Calu3 (cell line): ENCODE measurements at regions not wholly inside any gene's neighbourhood (a gene's known extent, or its start where the extent isn't known, plus 50 kb on each side); places are given as distances from the start of the nearest gene placed in this dataset.

Experiments
- BruUV-seq: library from RNA; stranded (reverse); fragments of 400-500 nt; replicated peaks from 2 replicates; lab custom pipeline; 2021; lab: Mats Ljungman, UMichigan
- CTCF ChIA-PET: fragments of 300-600 bp; sonication (Branson Sonifier 250); formaldehyde crosslinking; loops from one replicate; lab custom pipeline; 2022; ENCODE audit warnings: antibody characterized with exemption; lab: Charles Lee
- DNase-seq: peaks from one replicate; pipeline ENCODE4 v3.0.0; 2022
- H3K27ac Mint-ChIP-seq: one replicate; pipeline ENCODE4 v1.8.0; 2022; ENCODE audit warnings: mixed read lengths; ENCODE audit not compliant: unreplicated experiment
- H3K27me3 Mint-ChIP-seq: one replicate; pipeline ENCODE4 v1.8.0; 2022; ENCODE audit warnings: mixed read lengths; ENCODE audit not compliant: unreplicated experiment
- H3K36me3 Mint-ChIP-seq: one replicate; pipeline ENCODE4 v1.8.0; 2022; ENCODE audit warnings: mild to moderate bottlenecking, moderate library complexity, mixed read lengths; ENCODE audit not compliant: insufficient read depth, unreplicated experiment
- H3K4me1 Mint-ChIP-seq: one replicate; pipeline ENCODE4 v1.8.0; 2022; ENCODE audit warnings: mild to moderate bottlenecking, low read depth, mixed read lengths; ENCODE audit not compliant: unreplicated experiment
- H3K4me3 Mint-ChIP-seq: one replicate; pipeline ENCODE4 v1.8.0; 2022; ENCODE audit warnings: mild to moderate bottlenecking, low read depth, moderate library complexity, mixed read lengths; ENCODE audit not compliant: unreplicated experiment
- H3K9me3 Mint-ChIP-seq: one replicate; pipeline ENCODE4 v1.8.0; 2022; ENCODE audit warnings: low read depth, mixed read lengths; ENCODE audit not compliant: unreplicated experiment
- intact Hi-C: fragments of 100-400 bp; cut with micrococcal nuclease; formaldehyde crosslinking; loops from one replicate; pipeline ENCODE4 v1.10.0; 2022; ENCODE audit not compliant: unreplicated experiment
- TF ChIP-seq, protein P1 (sequence below): fragments of 200-600 bp; IDR thresholded peaks from one replicate; pipeline ENCODE4 v1.8.0; 2022; ENCODE audit warnings: antibody characterized with exemption; ENCODE audit not compliant: unreplicated experiment

DNA sequence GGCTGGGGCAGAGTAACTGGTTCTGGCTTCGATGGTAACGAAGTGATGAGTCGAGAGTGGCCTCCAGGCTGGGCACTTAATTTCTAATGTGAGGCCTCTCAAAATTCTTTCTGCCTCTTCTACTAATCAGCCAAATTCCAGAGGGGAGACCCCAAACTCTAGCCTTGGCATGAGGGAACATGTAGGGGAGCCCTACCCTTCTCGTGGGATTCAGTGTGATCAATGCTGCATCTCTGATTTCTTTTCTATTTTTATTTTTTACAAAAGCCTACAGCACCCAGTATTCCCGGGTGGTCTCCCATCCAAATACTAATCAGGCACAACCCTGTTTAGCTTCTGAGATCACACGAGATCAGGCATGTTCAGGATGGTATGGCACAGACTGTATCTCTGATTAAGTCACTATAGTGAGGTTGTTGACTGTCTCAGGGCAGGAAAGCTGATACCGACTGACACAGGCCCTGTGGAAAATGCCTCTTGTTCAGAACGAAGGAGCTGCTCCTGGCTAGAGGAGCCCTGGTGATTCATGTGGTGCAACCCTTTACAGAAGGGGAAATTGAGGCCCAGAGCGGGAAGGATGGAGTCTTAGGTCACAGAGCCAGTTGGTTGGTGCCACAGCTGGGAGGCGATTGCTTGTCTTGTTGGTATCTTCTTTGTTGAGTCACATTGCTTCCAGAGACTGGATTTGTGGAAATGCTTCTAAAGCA, 126.3 kb upstream of the HS6ST1 start:
- Mint-ChIP-seq H3K4me3 (no peak overlapping the region), H3K9me3 (no peaks in the 10 kb centered on the region), H3K4me1 (no peaks in the 10 kb centered on the region), H3K27ac (no peak overlapping the region), H3K36me3 (peaks cover 5% of the 10 kb centered on the region), H3K27me3 (peaks cover 33% of the 10 kb centered on the region)
- no peak for DNase-seq
- CTCF ChIA-PET = no interaction called here
- TF ChIP-seq, protein P1, sequence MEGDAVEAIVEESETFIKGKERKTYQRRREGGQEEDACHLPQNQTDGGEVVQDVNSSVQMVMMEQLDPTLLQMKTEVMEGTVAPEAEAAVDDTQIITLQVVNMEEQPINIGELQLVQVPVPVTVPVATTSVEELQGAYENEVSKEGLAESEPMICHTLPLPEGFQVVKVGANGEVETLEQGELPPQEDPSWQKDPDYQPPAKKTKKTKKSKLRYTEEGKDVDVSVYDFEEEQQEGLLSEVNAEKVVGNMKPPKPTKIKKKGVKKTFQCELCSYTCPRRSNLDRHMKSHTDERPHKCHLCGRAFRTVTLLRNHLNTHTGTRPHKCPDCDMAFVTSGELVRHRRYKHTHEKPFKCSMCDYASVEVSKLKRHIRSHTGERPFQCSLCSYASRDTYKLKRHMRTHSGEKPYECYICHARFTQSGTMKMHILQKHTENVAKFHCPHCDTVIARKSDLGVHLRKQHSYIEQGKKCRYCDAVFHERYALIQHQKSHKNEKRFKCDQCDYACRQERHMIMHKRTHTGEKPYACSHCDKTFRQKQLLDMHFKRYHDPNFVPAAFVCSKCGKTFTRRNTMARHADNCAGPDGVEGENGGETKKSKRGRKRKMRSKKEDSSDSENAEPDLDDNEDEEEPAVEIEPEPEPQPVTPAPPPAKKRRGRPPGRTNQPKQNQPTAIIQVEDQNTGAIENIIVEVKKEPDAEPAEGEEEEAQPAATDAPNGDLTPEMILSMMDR = no peak
- intact Hi-C loops = no loop called here
- no TSS peak for BruUV-seq

DNA sequence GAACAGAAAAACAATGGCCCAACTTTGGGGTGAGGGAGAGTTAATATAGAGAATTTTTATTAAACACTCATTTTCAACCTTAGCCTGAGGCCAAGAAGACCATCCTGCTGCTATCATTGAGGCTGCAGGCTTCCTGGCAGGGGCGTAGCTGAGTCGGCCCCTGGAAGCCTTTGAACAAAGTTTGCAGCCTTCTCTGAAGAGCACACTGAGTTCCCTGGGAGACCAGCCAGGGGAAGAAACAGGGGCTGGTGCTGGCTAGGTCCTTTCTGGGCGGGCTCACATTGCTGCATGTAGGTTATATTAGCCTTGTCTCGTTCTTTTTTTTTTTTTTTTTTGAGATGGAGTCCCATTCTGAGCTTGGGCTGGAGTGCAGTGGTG, 126.8 kb upstream of the HS6ST1 start:
- no peaks in the 10 kb centered on the region for H3K4me1 Mint-ChIP-seq

DNA sequence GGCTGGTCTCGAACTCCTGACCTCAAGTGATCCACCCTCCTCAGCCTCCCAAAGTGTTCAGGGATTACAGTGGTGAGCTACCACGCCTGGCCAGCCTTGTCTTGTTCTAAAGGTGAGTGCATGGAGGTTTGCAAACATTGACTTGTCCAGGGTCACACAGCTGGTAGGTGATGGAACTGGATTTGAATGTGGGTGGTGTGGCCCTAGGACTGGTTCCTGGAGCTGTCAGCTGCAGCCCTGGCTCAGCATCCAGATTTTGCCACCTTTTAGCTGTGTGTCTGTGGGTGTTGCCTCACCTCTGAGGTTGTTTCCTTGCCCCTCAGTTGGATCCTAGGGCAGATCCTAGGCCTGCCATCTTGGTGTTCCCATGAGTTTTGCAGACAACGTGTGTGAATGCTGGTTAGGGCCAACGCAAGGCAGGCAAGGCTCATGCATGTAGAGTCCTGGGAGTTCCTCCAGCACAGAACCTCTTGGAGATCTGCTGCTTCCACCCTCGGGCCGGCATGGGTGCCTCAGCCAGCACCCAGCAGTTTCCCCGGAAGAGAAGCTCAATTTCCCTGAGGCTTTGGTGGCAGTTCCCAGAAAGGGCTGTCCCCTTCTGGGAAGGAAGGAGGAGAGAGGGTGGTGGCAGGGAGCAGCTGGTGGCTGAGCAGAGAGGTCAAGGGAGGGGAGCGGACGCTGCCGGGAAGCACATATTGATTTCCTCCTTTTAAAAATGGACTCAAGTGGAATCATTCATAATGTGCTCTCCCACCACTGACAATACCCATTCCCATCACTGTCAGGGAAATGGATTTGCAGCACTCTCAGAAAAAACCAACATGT, 127.6 kb upstream of the HS6ST1 start:
- DNase-seq = no peak
- H3K4me3 Mint-ChIP-seq = no peak overlapping the region
- H3K27me3 Mint-ChIP-seq = peaks cover 34% of the 10 kb centered on the region
- H3K27ac Mint-ChIP-seq = no peak overlapping the region
- TF ChIP-seq, protein P1 = no peak
- CTCF ChIA-PET = interaction anchor here (0.6 to 1.2 kb wide), 3 partner anchors 13 to 1405 kb away, joined by 3 to 4 read pairs (median 3); no protein-coding TSS in a partner anchor
- intact Hi-C loops = no loop called here
- no TSS peak for BruUV-seq
- H3K36me3 Mint-ChIP-seq = no peaks in the 10 kb centered on the region
- H3K9me3 Mint-ChIP-seq = no peaks in the 10 kb centered on the region
- no peaks in the 10 kb centered on the region for H3K4me1 Mint-ChIP-seq

More for the DNA sequence above, 126.8 kb upstream of the HS6ST1 start:
- H3K27me3 Mint-ChIP-seq = peaks cover 33% of the 10 kb centered on the region
- no peak overlapping the region for H3K27ac Mint-ChIP-seq
- DNase-seq = no peak
- no peak overlapping the region for H3K4me3 Mint-ChIP-seq
- no peaks in the 10 kb centered on the region for H3K9me3 Mint-ChIP-seq
- CTCF ChIA-PET = interaction anchor here (0.6 kb wide), 1 partner anchor 1405 kb away, joined by 3 read pairs; no protein-coding TSS in a partner anchor
- peaks cover under 1% of the 10 kb centered on the region for H3K36me3 Mint-ChIP-seq
- TF ChIP-seq, protein P1 = no peak
- intact Hi-C loops = no loop called here
- BruUV-seq = no TSS peak

DNA sequence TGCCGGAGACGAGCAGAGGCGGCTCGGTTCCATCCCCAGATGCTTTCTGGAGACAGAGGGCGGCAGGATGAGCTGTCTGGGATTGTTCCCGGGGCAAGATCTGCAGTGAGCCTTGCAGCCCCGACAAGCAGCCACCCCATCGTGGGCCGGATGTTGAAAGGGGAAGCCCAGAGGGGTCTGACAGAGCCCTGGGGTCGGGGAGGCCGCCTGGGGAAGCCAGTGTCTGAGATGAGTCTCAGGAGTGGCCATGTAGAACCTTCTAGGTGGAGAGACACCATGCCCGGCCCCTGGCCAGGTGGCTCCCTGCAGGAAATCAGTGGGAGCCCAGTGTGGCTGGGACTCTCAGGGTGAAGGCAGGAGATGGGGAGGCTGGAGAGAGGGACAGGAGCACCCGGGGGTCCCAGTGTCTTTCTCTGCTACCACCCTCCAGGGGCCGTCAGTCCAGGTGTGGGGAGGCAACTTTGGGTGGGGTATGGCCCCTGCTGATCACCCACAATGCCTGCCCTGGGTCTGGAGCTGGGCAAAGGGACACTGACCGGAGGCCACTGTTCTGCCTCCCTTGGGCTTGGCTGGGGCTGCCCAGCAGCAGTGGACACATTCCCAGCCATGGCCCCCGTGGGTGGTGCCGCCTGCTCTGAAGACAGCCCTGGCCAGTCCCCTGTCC, 128.3 kb upstream of the HS6ST1 start:
- Mint-ChIP-seq H3K9me3 (no peaks in the 10 kb centered on the region), H3K4me3 (no peak overlapping the region), H3K27ac (no peak overlapping the region), H3K4me1 (no peaks in the 10 kb centered on the region), H3K27me3 (peaks cover 42% of the 10 kb centered on the region), H3K36me3 (no peaks in the 10 kb centered on the region)
- DNase-seq = no peak
- intact Hi-C loops = no loop called here
- TF ChIP-seq, protein P1 = no peak
- BruUV-seq = no TSS peak
- CTCF ChIA-PET = interaction anchor here (0.6 to 1.2 kb wide), 2 partner anchors 12 to 236 kb away, joined by 3 to 4 read pairs; no protein-coding TSS in a partner anchor
